ENCODE measurements at regions not wholly inside any gene's neighbourhood (a gene's known extent, or its start where the extent isn't known, plus 50 kb on each side); places are given as distances from the start of the nearest gene placed in this dataset.

GRCh38 chr15:62426387-62426956, 261.4 kb upstream of the C2CD4B start:
- no peak for DNase-seq (ENCODE audit: low spot score)
- no peak for TF ChIP-seq CTCF (IDR thresholded peaks at IDR 0.05; ENCODE audit: extremely low read depth, missing control alignments)

- TF ChIP-seq CTCF (IDR thresholded peaks at IDR 0.05; ENCODE audit: extremely low read depth, missing control alignments), result no peak
- DNase-seq (ENCODE audit: low spot score), result no peak
Observed at GRCh38 chr15:62428259-62428658, 263.2 kb upstream of the C2CD4B start.

- no peak for TF ChIP-seq CTCF (IDR thresholded peaks at IDR 0.05; ENCODE audit: extremely low read depth, missing control alignments)
- DNase-seq (ENCODE audit: low spot score), result no peak
Observed at GRCh38 chr15:62428851-62429598, 263.9 kb upstream of the C2CD4B start.

- no peak for TF ChIP-seq CTCF (IDR thresholded peaks at IDR 0.05; ENCODE audit: extremely low read depth, missing control alignments)
- DNase-seq (ENCODE audit: low spot score), result no peak
Observed at GRCh38 chr15:62430056-62430455, 265.0 kb upstream of the C2CD4B start.

GRCh38 chr15:62430552-62430951, 265.5 kb upstream of the C2CD4B start:
- TF ChIP-seq CTCF (IDR thresholded peaks at IDR 0.05; ENCODE audit: extremely low read depth, missing control alignments), result no peak
- DNase-seq (ENCODE audit: low spot score), result no peak

- no peak for TF ChIP-seq CTCF (IDR thresholded peaks at IDR 0.05; ENCODE audit: extremely low read depth, missing control alignments)
- DNase-seq (ENCODE audit: low spot score), result no peak
Observed at GRCh38 chr15:62431008-62431797, 266.1 kb upstream of the C2CD4B start.

GRCh38 chr15:62431817-62432216, 266.7 kb upstream of the C2CD4B start:
- TF ChIP-seq CTCF (IDR thresholded peaks at IDR 0.05; ENCODE audit: extremely low read depth, missing control alignments), result no peak
- no peak for DNase-seq (ENCODE audit: low spot score)
